ENCODE measurements at regions not wholly inside any gene's neighbourhood (a gene's known extent, or its start where the extent isn't known, plus 50 kb on each side); places are given as distances from the start of the nearest gene placed in this dataset.

DNA sequence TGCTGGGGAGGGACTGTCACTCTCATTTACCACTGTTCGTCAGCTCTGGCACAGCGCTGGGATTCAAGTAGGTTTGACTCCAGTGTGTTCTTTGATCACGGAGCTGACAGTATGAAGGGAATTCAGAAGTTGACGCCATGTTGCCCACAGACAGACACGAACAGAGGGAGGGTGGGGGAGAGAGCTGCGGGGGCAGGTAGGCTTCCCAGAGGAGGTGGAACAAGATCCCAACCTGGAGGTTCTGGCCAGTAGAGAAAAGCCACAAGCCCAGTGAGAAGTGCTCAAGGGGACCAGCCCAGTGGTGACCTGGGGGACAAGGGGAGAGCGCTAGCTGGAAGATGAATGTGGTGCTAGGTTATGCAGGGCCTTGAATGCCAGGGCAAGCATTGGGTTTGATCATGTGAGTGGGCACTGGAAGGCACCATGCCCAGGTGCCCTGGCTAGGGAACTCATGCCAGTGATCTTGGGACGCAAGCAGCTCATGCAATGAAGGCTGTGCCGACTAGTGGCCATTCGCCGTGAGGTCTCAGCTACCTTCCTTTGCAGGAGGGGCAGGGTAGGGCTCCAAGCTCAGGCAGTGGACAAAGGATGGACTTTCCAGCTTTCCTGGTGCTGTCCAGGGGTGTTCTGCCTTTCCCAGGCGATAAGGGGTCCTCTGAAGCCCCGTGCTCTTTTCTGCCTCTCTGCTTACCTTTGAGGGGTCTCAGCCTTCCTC lies 50.4 kb upstream of the APCDD1L start (continued):
- TF ChIP-seq ZBTB21 (tag by site-specific recombination; IDR thresholded peaks at IDR 0.05) (no peak), ZNF248 (tag by site-specific recombination; IDR thresholded peaks at IDR 0.05) (no peak), ZNF585B (tag by site-specific recombination; IDR thresholded peaks at IDR 0.05) (no peak)
- TF ChIP-seq, protein P1, sequence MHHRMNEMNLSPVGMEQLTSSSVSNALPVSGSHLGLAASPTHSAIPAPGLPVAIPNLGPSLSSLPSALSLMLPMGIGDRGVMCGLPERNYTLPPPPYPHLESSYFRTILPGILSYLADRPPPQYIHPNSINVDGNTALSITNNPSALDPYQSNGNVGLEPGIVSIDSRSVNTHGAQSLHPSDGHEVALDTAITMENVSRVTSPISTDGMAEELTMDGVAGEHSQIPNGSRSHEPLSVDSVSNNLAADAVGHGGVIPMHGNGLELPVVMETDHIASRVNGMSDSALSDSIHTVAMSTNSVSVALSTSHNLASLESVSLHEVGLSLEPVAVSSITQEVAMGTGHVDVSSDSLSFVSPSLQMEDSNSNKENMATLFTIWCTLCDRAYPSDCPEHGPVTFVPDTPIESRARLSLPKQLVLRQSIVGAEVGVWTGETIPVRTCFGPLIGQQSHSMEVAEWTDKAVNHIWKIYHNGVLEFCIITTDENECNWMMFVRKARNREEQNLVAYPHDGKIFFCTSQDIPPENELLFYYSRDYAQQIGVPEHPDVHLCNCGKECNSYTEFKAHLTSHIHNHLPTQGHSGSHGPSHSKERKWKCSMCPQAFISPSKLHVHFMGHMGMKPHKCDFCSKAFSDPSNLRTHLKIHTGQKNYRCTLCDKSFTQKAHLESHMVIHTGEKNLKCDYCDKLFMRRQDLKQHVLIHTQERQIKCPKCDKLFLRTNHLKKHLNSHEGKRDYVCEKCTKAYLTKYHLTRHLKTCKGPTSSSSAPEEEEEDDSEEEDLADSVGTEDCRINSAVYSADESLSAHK (tag by site-specific recombination; IDR thresholded peaks at IDR 0.05): no peak

Data from HEK293 (cell line).